HepG2 (cell line): ENCODE measurements at regions not wholly inside any gene's neighbourhood (a gene's known extent, or its start where the extent isn't known, plus 50 kb on each side); places are given as distances from the start of the nearest gene placed in this dataset.

Experiments
- DPF2 ChIP-seq: sonication (generic); formaldehyde crosslinking; IDR thresholded peaks from 2 replicates; pipeline ENCODE4 v1.4.0; 2020; ENCODE audit warnings: mild to moderate bottlenecking, low read depth, missing genetic modification reagents, borderline replicate concordance
- NFE2L2 ChIP-seq: fragments of 150-350 bp; IDR thresholded peaks from 2 replicates; pipeline ENCODE4 v1.6.1; 2014; ENCODE audit warnings: low read length
- TCF12 ChIP-seq, 2 experiments: fragments of 450-650 bp in 1 of 2; sonication (generic) in 1 of 2; formaldehyde crosslinking in 1 of 2; IDR thresholded peaks; 2 replicates each; pipeline versions ENCODE4 v1.6.1 to v1.8.0; 2017 to 2022; ENCODE audit warnings: antibody characterized with exemption in 1 of 2, mild to moderate bottlenecking in 1 of 2, missing genetic modification reagents in 1 of 2, moderate library complexity in 1 of 2
- ZBTB40 ChIP-seq, 2 experiments: fragments of 450-650 bp in 1 of 2; sonication (generic) in 1 of 2; formaldehyde crosslinking in 1 of 2; IDR thresholded peaks; 2 replicates each; pipeline versions ENCODE4 v1.6.1 to v1.8.0; 2016 to 2022; ENCODE audit warnings: antibody characterized with exemption in 1 of 2, mild to moderate bottlenecking in 1 of 2, missing genetic modification reagents in 1 of 2
- ZIK1 ChIP-seq: sonication (generic); formaldehyde crosslinking; IDR thresholded peaks from 2 replicates; pipeline ENCODE4 v1.5.0; 2020; ENCODE audit warnings: mild to moderate bottlenecking, low read depth, missing genetic modification reagents, borderline replicate concordance
- ZNF124 ChIP-seq: sonication (generic); formaldehyde crosslinking; IDR thresholded peaks from 2 replicates; pipeline ENCODE4 v1.4.0; 2020; ENCODE audit warnings: missing genetic modification reagents
- ZNF572 ChIP-seq: sonication (generic); formaldehyde crosslinking; IDR thresholded peaks from 2 replicates; pipeline ENCODE4 v1.5.1; 2020; ENCODE audit warnings: mild to moderate bottlenecking, missing genetic modification reagents

GRCh38 chr5:111826064-111826463, 69.1 kb upstream of the NREP start (continued):
- TF ChIP-seq ZBTB40 (IDR thresholded peaks at IDR 0.05) (no peak), ZBTB40 (CRISPR knock-in tag; IDR thresholded peaks at IDR 0.05) (no peak), TCF12 (IDR thresholded peaks at IDR 0.05) (no peak), TCF12 (CRISPR knock-in tag; IDR thresholded peaks at IDR 0.05) (no peak), ZIK1 (CRISPR knock-in tag) (no peak), DPF2 (CRISPR knock-in tag) (no peak), NFE2L2 (no peak), ZNF572 (CRISPR knock-in tag) (no peak), ZNF124 (CRISPR knock-in tag) (no peak)
